SKM-1 treated with dmso at 0.1 percent for 144 hours (cell line): ENCODE measurements at regions not wholly inside any gene's neighbourhood (a gene's known extent, or its start where the extent isn't known, plus 50 kb on each side); places are given as distances from the start of the nearest gene placed in this dataset.

ENCODE experiments used
- DNase-seq: peaks from one replicate; lab custom pipeline; 2025; ENCODE audit not compliant: unreplicated experiment; lab: John Stamatoyannopoulos, UW

GRCh38 chr2:35023545-35023944, 1332.0 kb upstream of the CRIM1 start:
- no peak for DNase-seq

GRCh38 chr2:35000453-35000852, 1355.1 kb upstream of the CRIM1 start:
- DNase-seq = no peak

DNA sequence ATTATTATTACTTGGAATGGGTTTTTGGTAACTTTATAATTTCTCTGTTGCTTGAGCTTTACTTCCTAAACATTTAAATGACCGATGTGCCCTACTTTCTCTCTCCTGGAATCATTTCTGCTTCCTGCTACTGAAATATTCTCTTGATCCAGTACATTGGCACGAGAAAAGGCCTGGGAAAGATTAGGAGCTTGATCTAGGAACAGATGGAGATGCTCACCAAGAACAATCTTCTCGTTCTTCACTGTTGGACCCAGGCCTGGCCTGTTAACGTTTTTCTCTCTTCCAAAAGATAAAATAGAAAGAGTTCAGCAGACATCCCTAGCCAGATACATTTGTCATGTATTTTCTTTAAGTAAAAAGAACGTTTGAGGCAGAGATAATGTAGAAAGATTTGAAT, 1356.8 kb upstream of the CRIM1 start:
- no peak for DNase-seq

- DNase-seq = no peak
These were observed 1357.8 kb upstream of the CRIM1 start for GRCh38 chr2:34997779-34998178.

GRCh38 chr2:34995196-34995595, 1360.4 kb upstream of the CRIM1 start:
- DNase-seq = no peak

DNA sequence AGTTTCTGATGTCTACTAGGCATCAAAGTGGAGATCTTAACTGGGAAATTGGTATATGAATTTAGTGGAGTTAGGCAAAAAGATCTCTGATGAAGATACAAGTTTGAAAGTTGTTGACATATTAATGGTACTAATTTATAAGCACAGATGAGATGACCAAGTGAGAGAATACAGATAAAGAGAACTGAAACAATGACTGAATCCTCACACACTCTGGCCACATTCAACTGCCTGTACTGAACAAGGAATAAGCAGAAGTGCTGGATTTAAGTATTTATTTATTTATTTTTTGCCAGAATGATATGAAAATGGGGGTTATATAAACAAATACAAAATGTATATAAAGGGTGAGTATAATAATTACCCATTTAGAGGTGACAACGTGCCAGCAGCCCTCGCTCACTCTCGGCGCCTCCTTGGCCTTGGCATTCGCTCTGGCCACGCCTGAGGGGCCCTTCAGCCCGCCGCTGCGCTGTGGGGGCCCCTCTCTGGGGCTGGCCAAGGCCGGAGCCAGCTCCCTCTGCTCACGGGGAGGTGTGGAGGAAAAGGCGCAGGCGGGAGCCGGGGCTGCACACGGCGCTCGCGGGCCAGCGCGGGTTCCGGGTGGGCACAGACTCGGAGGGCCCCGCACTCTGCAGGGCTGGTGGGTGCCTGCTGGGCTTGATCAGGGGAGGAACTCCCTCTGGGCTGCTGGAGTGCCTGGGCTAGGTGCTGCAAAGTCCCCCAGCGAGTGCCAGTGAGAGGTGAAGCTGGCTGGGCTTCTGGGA, 1363.9 kb upstream of the CRIM1 start:
- no peak for DNase-seq

DNA sequence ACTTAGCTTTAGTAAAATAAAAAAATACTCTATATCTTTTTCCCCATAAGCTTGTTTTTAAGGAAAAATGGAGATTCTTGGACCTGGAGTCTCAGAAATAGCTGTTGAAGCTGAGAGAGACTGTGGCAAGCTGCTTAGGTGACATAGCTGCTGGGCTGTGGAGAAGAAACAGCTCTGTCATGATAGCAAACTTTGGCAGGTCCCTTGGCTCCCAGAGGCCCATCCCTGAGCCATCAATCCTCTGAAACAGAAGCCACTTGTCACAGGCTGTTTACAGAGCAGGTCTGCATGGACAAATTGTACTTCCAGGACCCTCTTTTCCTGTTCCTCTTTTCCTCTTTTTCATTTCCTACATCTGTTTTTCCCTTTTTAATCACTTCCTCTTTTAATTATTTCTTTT, 1370.1 kb upstream of the CRIM1 start:
- DNase-seq = no peak

DNA sequence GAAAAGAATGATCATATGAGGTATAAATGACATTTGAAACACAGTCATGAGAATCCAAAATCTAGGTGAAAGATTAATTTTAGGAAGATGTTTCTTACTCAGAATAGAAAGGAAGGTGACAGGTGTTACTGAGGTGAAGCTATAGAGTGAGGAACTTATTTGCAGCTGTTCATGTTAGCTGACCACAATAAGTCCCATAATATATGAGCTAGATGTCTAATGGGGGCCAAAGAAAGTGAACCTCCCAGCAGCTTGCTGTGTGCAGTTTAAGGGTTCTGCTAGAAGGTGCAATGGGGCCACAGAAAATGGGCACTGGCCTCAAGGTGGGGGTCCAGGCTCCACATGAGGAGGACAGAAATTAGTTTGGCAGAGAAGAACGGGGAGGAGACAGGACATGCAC, 1374.9 kb upstream of the CRIM1 start:
- DNase-seq = no peak

DNA sequence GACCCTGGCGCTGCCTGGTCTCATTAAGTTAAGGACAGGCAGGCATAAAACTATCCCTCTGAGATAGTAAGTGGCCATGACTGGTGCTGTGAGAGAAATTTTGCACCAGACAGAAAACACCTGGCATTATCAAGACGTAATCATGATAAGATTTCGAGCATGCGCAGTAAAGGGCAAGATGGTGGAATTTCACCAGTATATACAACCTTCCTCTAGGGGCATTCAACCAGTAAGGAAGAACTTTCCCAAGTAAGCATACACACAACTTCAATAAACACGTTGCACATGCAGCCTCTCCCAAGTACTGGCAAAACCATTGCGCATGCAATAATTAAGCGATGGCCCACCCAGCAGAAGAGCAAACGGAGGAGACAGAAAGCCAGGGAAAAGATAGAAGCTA, 1376.4 kb upstream of the CRIM1 start:
- no peak for DNase-seq

DNA sequence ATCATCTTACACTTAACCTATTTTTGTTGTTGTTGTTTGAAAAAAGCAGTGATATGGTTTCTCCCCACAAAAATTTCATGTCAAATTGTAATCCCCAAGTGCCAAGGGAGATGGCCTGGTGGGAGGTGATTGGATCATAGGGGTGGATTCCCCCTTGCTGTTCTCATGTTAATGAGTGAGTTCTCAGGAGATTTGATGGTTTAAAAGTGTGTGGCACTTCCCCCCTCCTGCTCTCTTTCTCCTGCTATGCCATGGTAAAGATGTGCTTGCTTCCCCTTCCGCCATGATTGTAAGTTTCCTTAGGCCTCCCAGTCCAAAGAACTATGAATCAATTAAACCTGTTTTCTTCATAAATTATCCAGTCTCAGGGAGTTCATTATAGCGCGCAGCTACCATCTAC, 1362.7 kb upstream of the FAM98A start:
- no peak for DNase-seq

GRCh38 chr2:34954758-34955157, 1355.7 kb upstream of the FAM98A start:
- no peak for DNase-seq

GRCh38 chr2:34950797-34951196, 1351.7 kb upstream of the FAM98A start:
- no peak for DNase-seq

- no peak for DNase-seq
These were observed 1350.2 kb upstream of the FAM98A start for GRCh38 chr2:34949316-34949715.

DNA sequence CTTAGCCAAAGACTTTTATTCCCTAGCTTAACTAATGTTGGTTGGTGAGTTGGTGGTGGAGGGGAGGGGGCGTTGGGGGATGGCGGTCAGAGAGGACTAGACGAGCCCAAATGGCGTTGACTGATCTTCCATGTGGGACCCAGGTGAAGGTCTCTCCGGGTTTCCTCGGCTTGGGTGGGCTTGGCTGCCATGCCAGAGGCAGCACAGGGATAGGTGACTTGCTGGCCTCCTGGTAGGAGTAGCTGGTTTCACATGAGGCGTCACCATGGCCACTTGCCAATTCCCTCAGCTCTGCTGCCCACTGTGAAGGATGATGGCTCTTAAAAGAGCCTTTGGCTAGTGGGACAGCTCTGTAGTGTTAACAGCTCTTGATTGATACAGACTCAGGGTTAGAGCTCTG, 1337.0 kb upstream of the FAM98A start:
- DNase-seq = no peak

DNA sequence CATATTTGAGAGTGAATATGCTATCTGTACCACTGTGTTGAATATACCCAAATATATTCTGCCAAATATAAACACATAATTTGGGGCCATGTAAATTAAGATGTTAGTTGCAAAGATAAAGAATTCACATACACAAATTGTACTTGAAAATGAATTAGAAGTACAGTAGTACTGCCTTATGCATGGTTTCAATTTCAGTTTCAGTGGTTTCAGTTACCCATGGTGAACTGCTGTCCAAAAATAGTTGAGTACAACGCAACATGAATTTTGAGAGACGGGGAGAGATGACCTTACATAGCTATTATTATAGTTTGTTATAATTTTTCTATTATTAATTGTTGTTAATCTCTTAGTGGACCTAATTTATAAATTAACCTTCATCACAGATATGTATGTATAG, 1313.0 kb upstream of the FAM98A start:
- no peak for DNase-seq

DNA sequence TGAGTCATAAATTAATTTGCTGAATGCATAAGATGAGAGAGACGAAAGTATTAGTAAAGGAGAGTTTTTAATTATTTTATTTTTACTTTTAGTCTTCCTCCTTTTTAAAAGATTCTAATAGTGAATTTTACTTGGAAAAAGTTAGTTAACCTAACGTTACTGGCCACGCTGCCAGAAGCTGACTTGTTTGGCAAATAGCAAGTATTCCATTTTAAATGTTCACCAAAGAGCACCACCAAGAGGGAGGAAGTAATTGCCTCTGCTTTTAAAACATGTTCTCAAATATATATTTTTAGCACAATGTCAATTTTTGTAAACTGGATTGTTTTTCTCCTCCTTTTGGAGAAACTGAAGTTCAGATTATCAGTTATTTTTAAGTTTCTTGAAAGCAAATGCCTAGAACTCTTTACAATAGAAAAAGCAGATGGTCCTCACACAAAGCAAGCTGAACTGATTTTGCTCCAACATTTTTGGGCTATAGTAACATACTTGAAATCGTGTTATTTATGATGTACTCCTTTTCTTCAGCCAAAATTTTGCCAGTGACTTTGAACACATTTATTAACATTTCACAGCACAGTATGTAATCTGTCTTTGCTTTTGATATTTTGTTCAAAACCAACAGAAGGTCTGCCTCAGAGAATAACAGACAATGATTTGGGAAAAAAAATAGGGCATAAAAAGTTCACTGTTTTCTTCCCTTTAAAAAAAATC, 1311.0 kb upstream of the FAM98A start:
- no peak for DNase-seq

GRCh38 chr2:34907812-34908211, 1308.7 kb upstream of the FAM98A start:
- DNase-seq = no peak

GRCh38 chr2:34901739-34902138, 1302.6 kb upstream of the FAM98A start:
- DNase-seq = no peak

DNA sequence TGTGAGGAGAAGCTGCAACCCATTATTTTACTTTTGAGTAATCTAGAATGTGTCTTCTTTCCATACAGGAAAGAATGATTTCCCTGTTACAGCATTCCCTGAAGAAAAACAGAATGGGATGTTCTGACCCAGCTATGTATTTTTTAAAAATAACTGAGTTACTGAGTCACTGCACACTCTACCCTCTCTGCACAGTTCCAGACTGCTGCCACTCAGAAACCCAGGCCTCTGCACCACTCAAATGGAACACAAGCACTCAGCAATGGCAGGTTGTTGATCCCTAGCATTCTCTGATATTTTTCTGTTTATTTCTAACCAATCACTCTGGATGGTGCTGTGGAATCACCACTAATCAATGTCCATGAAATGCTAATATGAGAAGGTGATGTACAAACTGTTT, 1300.0 kb upstream of the FAM98A start:
- DNase-seq = no peak

DNA sequence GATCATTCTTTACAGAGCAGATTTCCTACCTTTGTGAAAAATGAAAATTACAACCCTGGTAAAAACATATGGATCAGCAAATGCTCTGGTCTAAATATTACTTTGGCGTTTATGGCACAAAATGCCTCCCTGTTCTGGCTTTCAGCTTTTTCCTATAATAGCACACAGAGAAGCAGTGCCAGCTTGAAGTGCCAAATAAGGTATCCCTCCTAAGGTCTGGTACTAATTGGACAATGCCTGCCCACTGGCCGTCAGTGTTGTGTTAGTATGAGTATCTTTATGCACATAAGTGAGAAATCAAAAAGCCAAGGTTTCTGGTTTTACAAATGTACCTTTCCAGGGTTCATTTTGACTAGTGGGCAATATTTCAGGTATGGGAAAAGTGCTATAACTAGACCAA, 1293.7 kb upstream of the FAM98A start:
- no peak for DNase-seq

- DNase-seq = no peak
These were observed 1293.2 kb upstream of the FAM98A start for GRCh38 chr2:34892256-34892655.

- no peak for DNase-seq
These were observed 1276.1 kb upstream of the FAM98A start for GRCh38 chr2:34875091-34875745.
